GM10248 (cell line): ENCODE measurements at regions not wholly inside any gene's neighbourhood (a gene's known extent, or its start where the extent isn't known, plus 50 kb on each side); places are given as distances from the start of the nearest gene placed in this dataset.

ENCODE experiments used
- CTCF ChIA-PET: fragments of 300-600 bp; sonication (Branson Sonifier 250); formaldehyde crosslinking; extraction: SDS; loops from one replicate; lab custom pipeline; 2021; ENCODE audit warnings: antibody characterized with exemption; lab: Yijun Ruan, JAX
- POLR2A ChIA-PET: fragments of 350-650 bp; sonication (Branson Sonifier 250); formaldehyde crosslinking; extraction: SDS; loops from one replicate; lab custom pipeline; 2020; ENCODE audit warnings: antibody characterized with exemption; lab: Yijun Ruan, JAX
- DNase-seq: peaks from one replicate; pipeline ENCODE4 v3.0.0; 2012; ENCODE audit errors: extremely low spot score
- TF ChIP-seq, protein P1 (sequence below): IDR thresholded peaks from 2 replicates; pipeline ENCODE4 v1.5.1; 2012; ENCODE audit warnings: mild to moderate bottlenecking, low read depth; ENCODE audit errors: extremely low read depth, missing control alignments, control extremely low read depth

DNA sequence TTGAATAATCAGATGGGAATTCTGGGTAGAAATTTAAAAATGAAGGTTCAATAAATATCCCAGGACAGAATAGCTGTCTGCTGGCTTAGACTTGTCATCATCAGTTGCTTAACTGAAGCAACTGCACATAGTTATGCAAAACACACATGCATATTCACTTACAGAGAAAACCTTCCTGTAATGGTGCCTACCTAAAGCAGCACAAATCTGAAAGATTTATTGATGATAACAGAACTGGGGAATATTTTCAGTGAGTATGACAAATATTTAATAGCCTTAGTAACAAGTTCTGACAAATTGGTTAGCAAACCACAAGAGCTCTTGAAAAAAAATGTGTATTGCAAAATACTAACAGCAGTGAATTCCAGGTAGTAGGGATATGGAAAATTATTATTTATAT, 606.8 kb upstream of the BOD1L1 start:
- POLR2A ChIA-PET, result no interaction called here
- TF ChIP-seq, protein P1, sequence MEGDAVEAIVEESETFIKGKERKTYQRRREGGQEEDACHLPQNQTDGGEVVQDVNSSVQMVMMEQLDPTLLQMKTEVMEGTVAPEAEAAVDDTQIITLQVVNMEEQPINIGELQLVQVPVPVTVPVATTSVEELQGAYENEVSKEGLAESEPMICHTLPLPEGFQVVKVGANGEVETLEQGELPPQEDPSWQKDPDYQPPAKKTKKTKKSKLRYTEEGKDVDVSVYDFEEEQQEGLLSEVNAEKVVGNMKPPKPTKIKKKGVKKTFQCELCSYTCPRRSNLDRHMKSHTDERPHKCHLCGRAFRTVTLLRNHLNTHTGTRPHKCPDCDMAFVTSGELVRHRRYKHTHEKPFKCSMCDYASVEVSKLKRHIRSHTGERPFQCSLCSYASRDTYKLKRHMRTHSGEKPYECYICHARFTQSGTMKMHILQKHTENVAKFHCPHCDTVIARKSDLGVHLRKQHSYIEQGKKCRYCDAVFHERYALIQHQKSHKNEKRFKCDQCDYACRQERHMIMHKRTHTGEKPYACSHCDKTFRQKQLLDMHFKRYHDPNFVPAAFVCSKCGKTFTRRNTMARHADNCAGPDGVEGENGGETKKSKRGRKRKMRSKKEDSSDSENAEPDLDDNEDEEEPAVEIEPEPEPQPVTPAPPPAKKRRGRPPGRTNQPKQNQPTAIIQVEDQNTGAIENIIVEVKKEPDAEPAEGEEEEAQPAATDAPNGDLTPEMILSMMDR, result no peak
- CTCF ChIA-PET, result no interaction called here
- no peak for DNase-seq

DNA sequence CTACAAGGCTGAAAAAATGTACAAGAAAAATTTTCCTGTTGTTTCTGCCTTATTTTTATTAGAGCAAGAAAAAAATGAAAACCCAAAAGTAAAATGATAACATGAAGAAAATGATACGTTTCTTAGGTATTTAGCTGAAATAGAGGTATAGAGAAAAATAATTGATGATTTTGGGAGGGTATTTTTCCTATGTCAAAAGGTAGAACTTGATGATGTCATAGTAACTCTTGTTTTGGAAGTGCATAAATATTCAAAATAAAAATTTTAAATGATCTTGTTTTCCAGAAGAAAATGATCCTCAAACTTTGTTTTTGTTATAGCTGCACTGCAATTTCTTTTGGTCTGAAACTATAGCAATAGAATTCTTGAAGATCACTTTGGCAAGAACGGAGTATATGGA, 608.8 kb upstream of the BOD1L1 start:
- TF ChIP-seq, protein P1, result no peak
- DNase-seq, result no peak
- ChIA-PET CTCF (no interaction called here), POLR2A (no interaction called here)

GRCh38 chr4:14237911-14238310, 610.4 kb upstream of the BOD1L1 start:
- ChIA-PET CTCF (no interaction called here), POLR2A (no interaction called here)
- no peak for DNase-seq
- TF ChIP-seq, protein P1, result no peak

- DNase-seq, result no peak
- POLR2A ChIA-PET, result no interaction called here
- TF ChIP-seq, protein P1, result no peak
These were observed 614.0 kb upstream of the BOD1L1 start for GRCh38 chr4:14241574-14241973.

DNA sequence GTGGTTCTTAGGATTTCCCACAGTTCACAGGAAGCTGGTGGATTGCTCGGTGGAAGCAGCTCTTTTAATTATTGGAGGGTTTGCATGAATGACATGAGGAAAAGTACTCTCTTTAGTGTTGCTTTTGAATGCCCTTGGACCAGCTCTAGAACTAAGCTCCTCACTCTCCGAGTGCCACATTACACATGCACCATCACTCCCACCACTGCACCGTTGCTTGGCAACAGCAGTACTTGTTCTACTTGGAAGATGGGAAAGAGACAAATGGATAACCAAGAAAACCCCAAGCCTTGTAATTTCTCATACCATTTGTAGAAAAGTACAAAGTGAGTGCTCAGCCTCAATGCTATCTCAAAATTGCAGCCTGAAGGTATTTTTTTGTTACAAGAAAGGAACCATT, 620.2 kb upstream of the BOD1L1 start:
- DNase-seq, result no peak
- TF ChIP-seq, protein P1, result no peak
- CTCF ChIA-PET, result interaction anchor here (1.2 to 1.6 kb wide), 3 partner anchors 11 to 593 kb away, joined by 3 to 4 read pairs (median 4); no protein-coding TSS in a partner anchor
- POLR2A ChIA-PET, result no interaction called here

More at GRCh38 chr4:14241574-14241973, 614.0 kb upstream of the BOD1L1 start:
- CTCF ChIA-PET, result interaction anchor here (1.3 to 1.5 kb wide), 4 partner anchors 9 to 23 kb away, joined by 3 to 4 read pairs (median 3); no protein-coding TSS in a partner anchor

- CTCF ChIA-PET, result interaction anchor here (1.6 kb wide), 1 partner anchor 595 kb away, joined by 4 read pairs; no protein-coding TSS in a partner anchor
- POLR2A ChIA-PET, result no interaction called here
- no peak for DNase-seq
- TF ChIP-seq, protein P1, result no peak
These were observed 621.7 kb upstream of the BOD1L1 start for GRCh38 chr4:14249226-14249625.
